Heart left ventricle (tissue), 16 donors: ENCODE measurements at regions not wholly inside any gene's neighbourhood (a gene's known extent, or its start where the extent isn't known, plus 50 kb on each side); places are given as distances from the start of the nearest gene placed in this dataset.

Experiments
- ATAC-seq, 4 donors: fragments of 200-7000 bp; cut with Tn5 transposase; one replicate each; pipeline ENCODE4 v1.9.1; 2020 to 2022; ENCODE audit warnings: moderate library complexity in 4 of 4, mild to moderate bottlenecking in 3 of 4, moderate number of reproducible peaks in 1 of 4
- DNase-seq, 5 donors: peaks; one replicate each; pipeline ENCODE4 v3.0.0-alpha.2; 2020
- H3K27ac ChIP-seq, 12 donors: fragments of 200-600 bp; sonication (generic) in 4 of 12; one replicate each; pipeline versions ENCODE4 v1.5.0 to v1.8.0; 2016 to 2022; ENCODE audit warnings: mild to moderate bottlenecking in 2 of 12
- H3K27me3 ChIP-seq, 9 donors: fragments of 200-600 bp; sonication (generic) in 2 of 9; one replicate each; pipeline versions ENCODE4 v1.5.1 to v1.8.0; 2016 to 2022; ENCODE audit warnings: mild to moderate bottlenecking in 3 of 9
- H3K36me3 ChIP-seq, 9 donors: fragments of 200-600 bp; sonication (generic) in 2 of 9; one replicate each; pipeline versions ENCODE4 v1.5.0 to v1.8.0; 2018 to 2022; ENCODE audit warnings: mild to moderate bottlenecking in 2 of 9
- H3K4me1 ChIP-seq, 12 donors: fragments of 200-600 bp; sonication (generic) in 4 of 12; one replicate each; pipeline versions ENCODE4 v1.5.0 to v1.8.0; 2016 to 2022; ENCODE audit warnings: mild to moderate bottlenecking in 3 of 12
- H3K4me3 ChIP-seq, 12 donors: fragments of 200-600 bp; sonication (generic) in 4 of 12; one replicate each; pipeline versions ENCODE4 v1.5.0 to v1.8.0; 2017 to 2022; ENCODE audit warnings: mild to moderate bottlenecking in 9 of 12, moderate library complexity in 4 of 12
- H3K9me3 ChIP-seq, 12 donors: fragments of 200-600 bp; sonication (generic) in 4 of 12; one replicate each; pipeline versions ENCODE4 v1.5.0 to v1.8.0; 2016 to 2022; ENCODE audit warnings: mild to moderate bottlenecking in 1 of 12
- CTCF ChIP-seq, 12 donors: fragments of 200-600 bp; sonication (generic) in 4 of 12; IDR thresholded peaks; one replicate each; pipeline versions ENCODE4 v1.5.0 to v1.8.0; 2018 to 2022; ENCODE audit warnings: antibody characterized with exemption in 12 of 12, mild to moderate bottlenecking in 5 of 12
- POLR2A ChIP-seq, 2 donors: fragments of 450-650 bp; IDR thresholded peaks; one replicate each; pipeline ENCODE4 v1.6.1; 2017; ENCODE audit warnings: antibody characterized with exemption in 2 of 2, mild to moderate bottlenecking in 2 of 2, moderate library complexity in 2 of 2
- WGBS, 4 donors: extraction: QIAGEN DNeasy Blood & Tissue Kit in 2 of 4; methylation state at CpG; one replicate each; pipeline versions ENCODE4 v1.1.5 to v1.1.7; 2013 to 2018; 5-methylcytosine and 5-hydroxymethylcytosine counted together
- intact Hi-C, 10 donors: fragments of 100-400 bp; cut with DNase I; formaldehyde crosslinking; loops; one replicate each; pipeline versions ENCODE4 v1.11.1 to v1.14.2; 2022
- donor health status: ischemic (EF 13 %, LVEDD 7.1; RV severe dilation, severe dysfunction).
- donor health status: healthy with polysubstance abuse.
- donor health status: DM: no; HTN: yes; CAD: no.
- donor health status: DM: no; HTN: no; CAD: no.
- donor health status: ischemic (EF 25% LVEDD 6.9; RV normal size, moderate dysfunction).
- donor health status: ischemic (EF 25% LVEDD 5.7; RV mildly dilated, moderate dysfunction).
- donor health status: healthy.
- donor health status: DM: yes; HTN: yes; CAD: no.
- donor health status: ischemic (EF 35%, LVEDD 5.7; RV mildly dilated, moderate dysfunction).
- donor health status: nonischemic (EF 11% LVEDD 7.7; RV severe dilation, severe dysfunction).
- donor health status: DM: yes; HTN: yes; CAD: no.
- donor health status: PGD.
- donor health status: ischemic (EF 29% LVEDD 5.4; RV normal size, mild dysfunction).
- donor health status: nonischemic (EF 23%, LVEDD 6.1; RV moderate dilation, normal function).

- no peaks in the 10 kb centered on the region for H3K9me3 ChIP-seq
- no peak overlapping the region for H3K27ac ChIP-seq
- no peaks in the 10 kb centered on the region for H3K27me3 ChIP-seq
- no peak overlapping the region for H3K4me3 ChIP-seq
- 94 to 97% (median 97%) methylated on average over 7 to 8 of the region's 8 CpGs for WGBS, 4 donors
- peaks cover 0 to 28% (median 13%) of the 10 kb centered on the region in 12 donors for H3K4me1 ChIP-seq
- ATAC-seq (no peak), DNase-seq (no peak)
- H3K36me3 ChIP-seq, result no peaks in the 10 kb centered on the region
- intact Hi-C loops, result loop anchor here in 5 of 10 donors (5.0 to 10.0 kb wide), 3 partner anchors 64 to 106 kb away; partner anchors contain the start of gene RYBP (in 2 of the 5)
- no peak for TF ChIP-seq POLR2A (IDR thresholded peaks at IDR 0.05)
- TF ChIP-seq CTCF (IDR thresholded peaks at IDR 0.05), result no peak
Observed at GRCh38 chr3:72338082-72338941, 509.9 kb downstream of the SHQ1 start.

GRCh38 chr3:72337480-72337855, 510.8 kb downstream of the SHQ1 start:
- Histone ChIP-seq H3K27me3 (no peaks in the 10 kb centered on the region), H3K4me3 (no peak overlapping the region), H3K9me3 (no peaks in the 10 kb centered on the region), H3K27ac (no peak overlapping the region), H3K36me3 (no peaks in the 10 kb centered on the region), H3K4me1 (peaks cover 0 to 28% (median 13%) of the 10 kb centered on the region in 12 donors)
- no peak for DNase-seq
- WGBS, 4 donors, result 87 to 92% (median 91%) methylated on average over 5 of the region's 5 CpGs
- TF ChIP-seq CTCF (IDR thresholded peaks at IDR 0.05) (no peak), POLR2A (IDR thresholded peaks at IDR 0.05) (no peak)
- intact Hi-C loops, result loop anchor here in 5 of 10 donors (5.0 to 10.0 kb wide), 3 partner anchors 63 to 107 kb away; partner anchors contain the start of gene RYBP (in 2 of the 5)
- ATAC-seq, result no peak

- WGBS, 4 donors, result 21 to 45% (median 34%) methylated on average over 16 to 24 of the region's 24 CpGs
- Histone ChIP-seq H3K4me1 (peaks cover 0 to 32% (median 13%) of the 10 kb centered on the region in 12 donors), H3K27me3 (no peaks in the 10 kb centered on the region), H3K27ac (peak overlapping the region in 2 of 12 donors; percentile 30 to 36), H3K4me3 (peak overlapping the region in 6 of 12 donors; percentile 5 to 23 (median 12)), H3K36me3 (no peaks in the 10 kb centered on the region), H3K9me3 (no peaks in the 10 kb centered on the region)
- intact Hi-C loops, result loop anchor here in 5 of 10 donors (5.0 to 10.0 kb wide), 3 partner anchors 62 to 108 kb away; partner anchors contain the start of gene RYBP (in 2 of the 5)
- no peak for TF ChIP-seq CTCF (IDR thresholded peaks at IDR 0.05)
- no peak for TF ChIP-seq POLR2A (IDR thresholded peaks at IDR 0.05)
- DNase-seq, result peak; percentile 81 to 94 (median 91)
- peak; percentile 81 to 95 (median 88) for ATAC-seq
Observed at GRCh38 chr3:72336821-72337479, 511.3 kb downstream of the SHQ1 start.
